ENCODE measurements at regions not wholly inside any gene's neighbourhood (a gene's known extent, or its start where the extent isn't known, plus 50 kb on each side); places are given as distances from the start of the nearest gene placed in this dataset.

DNA sequence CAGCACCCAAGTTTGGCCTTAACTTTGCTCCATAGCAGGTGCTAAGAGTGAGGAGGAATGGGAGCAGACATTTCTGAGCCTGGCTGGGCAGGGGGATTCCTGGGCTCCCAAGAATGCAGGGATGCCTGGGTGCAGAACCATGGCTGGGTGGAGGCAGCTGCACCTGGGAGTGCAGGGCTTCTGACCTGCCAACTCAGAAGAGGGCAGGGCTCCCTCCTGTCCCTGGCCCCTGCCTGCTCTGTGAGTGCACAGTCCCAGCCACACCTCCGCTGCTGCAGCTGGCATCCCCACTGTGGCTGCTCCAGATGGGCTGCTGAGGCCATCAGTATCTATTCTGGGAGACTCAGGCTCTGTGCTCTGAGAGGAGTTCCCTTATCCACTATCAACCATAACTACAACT lies 747.4 kb upstream of the VSTM2A start (continued):
- TF ChIP-seq, protein P1, sequence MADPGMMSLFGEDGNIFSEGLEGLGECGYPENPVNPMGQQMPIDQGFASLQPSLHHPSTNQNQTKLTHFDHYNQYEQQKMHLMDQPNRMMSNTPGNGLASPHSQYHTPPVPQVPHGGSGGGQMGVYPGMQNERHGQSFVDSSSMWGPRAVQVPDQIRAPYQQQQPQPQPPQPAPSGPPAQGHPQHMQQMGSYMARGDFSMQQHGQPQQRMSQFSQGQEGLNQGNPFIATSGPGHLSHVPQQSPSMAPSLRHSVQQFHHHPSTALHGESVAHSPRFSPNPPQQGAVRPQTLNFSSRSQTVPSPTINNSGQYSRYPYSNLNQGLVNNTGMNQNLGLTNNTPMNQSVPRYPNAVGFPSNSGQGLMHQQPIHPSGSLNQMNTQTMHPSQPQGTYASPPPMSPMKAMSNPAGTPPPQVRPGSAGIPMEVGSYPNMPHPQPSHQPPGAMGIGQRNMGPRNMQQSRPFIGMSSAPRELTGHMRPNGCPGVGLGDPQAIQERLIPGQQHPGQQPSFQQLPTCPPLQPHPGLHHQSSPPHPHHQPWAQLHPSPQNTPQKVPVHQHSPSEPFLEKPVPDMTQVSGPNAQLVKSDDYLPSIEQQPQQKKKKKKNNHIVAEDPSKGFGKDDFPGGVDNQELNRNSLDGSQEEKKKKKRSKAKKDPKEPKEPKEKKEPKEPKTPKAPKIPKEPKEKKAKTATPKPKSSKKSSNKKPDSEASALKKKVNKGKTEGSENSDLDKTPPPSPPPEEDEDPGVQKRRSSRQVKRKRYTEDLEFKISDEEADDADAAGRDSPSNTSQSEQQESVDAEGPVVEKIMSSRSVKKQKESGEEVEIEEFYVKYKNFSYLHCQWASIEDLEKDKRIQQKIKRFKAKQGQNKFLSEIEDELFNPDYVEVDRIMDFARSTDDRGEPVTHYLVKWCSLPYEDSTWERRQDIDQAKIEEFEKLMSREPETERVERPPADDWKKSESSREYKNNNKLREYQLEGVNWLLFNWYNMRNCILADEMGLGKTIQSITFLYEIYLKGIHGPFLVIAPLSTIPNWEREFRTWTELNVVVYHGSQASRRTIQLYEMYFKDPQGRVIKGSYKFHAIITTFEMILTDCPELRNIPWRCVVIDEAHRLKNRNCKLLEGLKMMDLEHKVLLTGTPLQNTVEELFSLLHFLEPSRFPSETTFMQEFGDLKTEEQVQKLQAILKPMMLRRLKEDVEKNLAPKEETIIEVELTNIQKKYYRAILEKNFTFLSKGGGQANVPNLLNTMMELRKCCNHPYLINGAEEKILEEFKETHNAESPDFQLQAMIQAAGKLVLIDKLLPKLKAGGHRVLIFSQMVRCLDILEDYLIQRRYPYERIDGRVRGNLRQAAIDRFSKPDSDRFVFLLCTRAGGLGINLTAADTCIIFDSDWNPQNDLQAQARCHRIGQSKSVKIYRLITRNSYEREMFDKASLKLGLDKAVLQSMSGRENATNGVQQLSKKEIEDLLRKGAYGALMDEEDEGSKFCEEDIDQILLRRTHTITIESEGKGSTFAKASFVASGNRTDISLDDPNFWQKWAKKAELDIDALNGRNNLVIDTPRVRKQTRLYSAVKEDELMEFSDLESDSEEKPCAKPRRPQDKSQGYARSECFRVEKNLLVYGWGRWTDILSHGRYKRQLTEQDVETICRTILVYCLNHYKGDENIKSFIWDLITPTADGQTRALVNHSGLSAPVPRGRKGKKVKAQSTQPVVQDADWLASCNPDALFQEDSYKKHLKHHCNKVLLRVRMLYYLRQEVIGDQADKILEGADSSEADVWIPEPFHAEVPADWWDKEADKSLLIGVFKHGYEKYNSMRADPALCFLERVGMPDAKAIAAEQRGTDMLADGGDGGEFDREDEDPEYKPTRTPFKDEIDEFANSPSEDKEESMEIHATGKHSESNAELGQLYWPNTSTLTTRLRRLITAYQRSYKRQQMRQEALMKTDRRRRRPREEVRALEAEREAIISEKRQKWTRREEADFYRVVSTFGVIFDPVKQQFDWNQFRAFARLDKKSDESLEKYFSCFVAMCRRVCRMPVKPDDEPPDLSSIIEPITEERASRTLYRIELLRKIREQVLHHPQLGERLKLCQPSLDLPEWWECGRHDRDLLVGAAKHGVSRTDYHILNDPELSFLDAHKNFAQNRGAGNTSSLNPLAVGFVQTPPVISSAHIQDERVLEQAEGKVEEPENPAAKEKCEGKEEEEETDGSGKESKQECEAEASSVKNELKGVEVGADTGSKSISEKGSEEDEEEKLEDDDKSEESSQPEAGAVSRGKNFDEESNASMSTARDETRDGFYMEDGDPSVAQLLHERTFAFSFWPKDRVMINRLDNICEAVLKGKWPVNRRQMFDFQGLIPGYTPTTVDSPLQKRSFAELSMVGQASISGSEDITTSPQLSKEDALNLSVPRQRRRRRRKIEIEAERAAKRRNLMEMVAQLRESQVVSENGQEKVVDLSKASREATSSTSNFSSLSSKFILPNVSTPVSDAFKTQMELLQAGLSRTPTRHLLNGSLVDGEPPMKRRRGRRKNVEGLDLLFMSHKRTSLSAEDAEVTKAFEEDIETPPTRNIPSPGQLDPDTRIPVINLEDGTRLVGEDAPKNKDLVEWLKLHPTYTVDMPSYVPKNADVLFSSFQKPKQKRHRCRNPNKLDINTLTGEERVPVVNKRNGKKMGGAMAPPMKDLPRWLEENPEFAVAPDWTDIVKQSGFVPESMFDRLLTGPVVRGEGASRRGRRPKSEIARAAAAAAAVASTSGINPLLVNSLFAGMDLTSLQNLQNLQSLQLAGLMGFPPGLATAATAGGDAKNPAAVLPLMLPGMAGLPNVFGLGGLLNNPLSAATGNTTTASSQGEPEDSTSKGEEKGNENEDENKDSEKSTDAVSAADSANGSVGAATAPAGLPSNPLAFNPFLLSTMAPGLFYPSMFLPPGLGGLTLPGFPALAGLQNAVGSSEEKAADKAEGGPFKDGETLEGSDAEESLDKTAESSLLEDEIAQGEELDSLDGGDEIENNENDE (IDR thresholded peaks at IDR 0.05; ENCODE audit: insufficient replicate concordance, low read length), result no peak
- no peak for TF ChIP-seq RXRA (IDR thresholded peaks at IDR 0.05; ENCODE audit: insufficient read depth, low read depth, low read length)
- no peak for TF ChIP-seq POLR2AphosphoS5 (IDR thresholded peaks at IDR 0.05; ENCODE audit: low read depth, low read length)
- no peak for TF ChIP-seq POU5F1 (IDR thresholded peaks at IDR 0.05; ENCODE audit: low read depth, low read length)
- TF ChIP-seq, protein P2, sequence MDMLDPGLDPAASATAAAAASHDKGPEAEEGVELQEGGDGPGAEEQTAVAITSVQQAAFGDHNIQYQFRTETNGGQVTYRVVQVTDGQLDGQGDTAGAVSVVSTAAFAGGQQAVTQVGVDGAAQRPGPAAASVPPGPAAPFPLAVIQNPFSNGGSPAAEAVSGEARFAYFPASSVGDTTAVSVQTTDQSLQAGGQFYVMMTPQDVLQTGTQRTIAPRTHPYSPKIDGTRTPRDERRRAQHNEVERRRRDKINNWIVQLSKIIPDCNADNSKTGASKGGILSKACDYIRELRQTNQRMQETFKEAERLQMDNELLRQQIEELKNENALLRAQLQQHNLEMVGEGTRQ (IDR thresholded peaks at IDR 0.05; ENCODE audit: low read length), result no peak
- no peak for TF ChIP-seq CBX8 (IDR thresholded peaks at IDR 0.05; ENCODE audit: borderline replicate concordance, low read depth, low read length)
- no peak for TF ChIP-seq CBX5 (IDR thresholded peaks at IDR 0.05; ENCODE audit: low read depth, low read length)
- no peak for TF ChIP-seq GABPA (IDR thresholded peaks at IDR 0.05; ENCODE audit: borderline replicate concordance, insufficient read depth, low read length)
- no peak for TF ChIP-seq SUZ12 (IDR thresholded peaks at IDR 0.05; ENCODE audit: low read length)

Measured in H1 (cell line).